GM18499 (cell line): ENCODE measurements at regions not wholly inside any gene's neighbourhood (a gene's known extent, or its start where the extent isn't known, plus 50 kb on each side); places are given as distances from the start of the nearest gene placed in this dataset.

ENCODE experiments used
- ATAC-seq: cut with Tn5 transposase; IDR thresholded peaks from one replicate; pipeline ENCODE4 v1.9.1; 2021; ENCODE audit warnings: moderate number of reproducible peaks; ENCODE audit not compliant: insufficient read depth, unreplicated experiment

DNA sequence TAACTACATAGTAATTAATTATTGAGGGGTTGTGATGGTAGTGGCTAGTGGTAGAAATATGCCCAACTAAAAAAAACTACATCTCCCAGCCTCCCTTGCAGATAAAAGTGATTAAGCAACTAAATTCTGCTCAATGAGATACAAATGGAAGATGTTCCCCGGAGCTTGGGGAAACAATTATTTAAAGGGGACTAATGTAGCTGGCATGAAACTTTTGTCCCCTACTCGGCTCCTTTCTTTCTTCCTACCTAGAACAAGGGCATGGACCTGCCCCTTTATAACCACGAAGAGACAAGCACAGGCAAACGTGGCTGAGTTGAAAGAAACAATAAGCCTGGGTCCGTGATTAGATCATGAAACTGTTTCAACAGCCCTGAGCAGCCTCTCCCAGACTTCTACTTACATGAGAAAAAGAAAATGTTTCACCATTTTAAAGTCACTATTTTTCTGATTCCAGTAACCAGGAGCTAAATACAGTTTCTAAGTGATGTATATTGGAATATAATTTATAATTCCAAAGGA lies 236.9 kb downstream of the SCG2 start:
- no peak for ATAC-seq

DNA sequence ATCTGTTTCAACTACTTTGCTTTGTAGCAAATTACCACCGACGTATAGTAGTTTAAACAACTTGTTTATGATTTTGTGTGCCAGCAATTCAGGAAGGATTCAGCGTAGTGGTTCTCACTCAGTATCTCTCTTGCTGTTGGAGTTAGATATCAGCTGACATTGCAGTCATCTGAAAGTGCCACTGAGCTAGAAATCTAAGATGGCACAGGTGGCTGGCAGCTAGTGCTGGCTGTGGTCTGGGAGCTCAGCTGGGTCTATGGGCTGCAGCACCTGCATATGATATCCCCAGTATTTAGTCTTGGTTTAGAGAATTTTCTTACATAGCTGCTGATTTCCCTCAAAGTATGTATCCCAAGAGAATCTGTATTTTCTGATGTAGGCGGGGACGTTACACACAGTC lies 235.6 kb downstream of the SCG2 start:
- no peak for ATAC-seq

DNA sequence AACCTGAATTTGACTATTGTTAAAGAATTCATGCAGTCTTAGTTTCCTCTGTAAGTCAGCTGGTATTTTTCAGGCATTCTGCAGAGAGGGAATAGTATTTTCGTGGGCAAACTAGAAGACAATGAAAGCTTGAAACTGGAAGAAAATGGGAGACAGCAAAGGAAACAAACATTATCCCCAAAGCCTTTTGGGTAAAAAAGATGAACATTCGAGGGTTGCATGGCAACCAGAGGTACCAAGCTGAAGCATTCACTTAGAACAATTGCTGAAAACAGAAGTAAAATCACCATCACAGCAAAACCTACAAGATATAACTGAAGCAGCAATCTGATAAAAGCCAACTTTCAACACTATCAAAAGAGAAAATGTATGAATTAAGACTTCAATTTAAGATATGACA lies 233.7 kb downstream of the SCG2 start:
- no peak for ATAC-seq

DNA sequence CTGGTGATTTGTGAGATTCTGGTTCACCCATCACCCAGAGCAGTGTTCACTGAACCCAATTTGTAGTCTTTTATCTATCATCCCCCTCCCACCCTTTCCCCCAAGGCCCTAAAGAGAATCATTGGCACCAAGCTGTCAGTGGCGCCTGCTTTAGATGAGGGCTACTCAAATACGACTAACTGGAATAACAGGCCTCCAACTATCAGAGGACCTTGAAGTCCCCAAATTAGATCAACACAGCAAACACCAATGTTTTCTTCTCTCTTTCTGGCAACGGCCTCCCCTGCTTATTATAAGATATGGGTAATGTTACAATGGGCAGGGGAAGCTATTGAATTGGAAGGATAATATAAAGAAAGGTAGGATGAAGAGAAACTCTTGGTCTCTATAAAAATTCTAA lies 232.3 kb downstream of the SCG2 start:
- ATAC-seq, result no peak

DNA sequence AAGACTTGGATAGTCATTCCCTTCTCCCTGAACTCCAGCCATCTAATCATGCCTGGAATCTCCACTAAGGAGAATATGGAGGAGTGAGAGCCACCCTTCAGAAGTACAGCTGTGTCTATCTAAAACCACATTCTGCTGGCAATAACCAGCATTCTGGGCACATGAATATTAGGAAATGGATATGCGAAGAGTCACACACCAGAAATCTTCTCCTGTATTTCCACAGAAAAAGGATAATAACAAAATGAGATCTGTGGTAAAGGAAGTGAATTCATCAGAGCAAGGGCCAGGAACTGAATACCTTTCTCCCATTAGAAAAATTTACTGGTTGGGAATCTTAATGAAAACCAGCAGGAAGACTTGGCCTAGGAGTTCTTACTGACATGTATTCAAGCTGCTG lies 218.8 kb downstream of the SCG2 start:
- no peak for ATAC-seq

DNA sequence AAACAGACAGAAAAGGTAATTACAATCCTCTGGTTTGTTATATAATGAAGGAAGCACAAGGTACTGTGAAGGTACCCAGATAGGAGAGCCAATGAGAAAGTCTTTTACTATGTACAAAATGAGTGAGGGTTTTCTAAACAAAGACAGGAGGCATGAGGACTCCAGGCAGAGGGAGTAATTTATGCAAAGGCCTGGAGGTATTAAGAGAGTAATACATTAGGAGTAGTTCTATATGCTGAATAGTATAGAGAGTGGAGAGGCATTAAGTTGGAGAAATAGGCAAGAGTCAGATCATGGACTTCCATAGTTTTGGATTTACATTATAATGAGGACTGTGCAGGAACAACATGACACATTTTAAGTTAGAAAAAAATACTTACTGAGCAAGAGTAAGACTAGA lies 216.0 kb downstream of the SCG2 start:
- ATAC-seq, result no peak

DNA sequence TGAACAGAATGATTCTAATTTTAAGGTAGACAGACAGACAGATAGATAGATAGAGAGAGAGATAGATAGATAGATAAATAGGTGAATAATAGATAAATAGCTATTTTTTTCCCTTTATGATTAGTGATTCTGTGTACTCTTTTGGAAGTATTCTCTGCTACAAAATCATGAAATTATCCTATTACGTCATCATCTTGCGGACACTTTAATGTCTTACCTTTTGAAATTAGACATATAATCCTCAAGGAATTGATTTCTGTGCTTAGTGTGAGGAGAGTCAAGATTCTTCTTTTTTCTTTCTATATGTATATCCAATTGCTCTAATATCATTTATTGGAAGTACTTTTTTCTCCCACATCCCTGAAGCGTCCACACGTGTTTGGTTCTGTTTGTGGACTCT lies 215.2 kb downstream of the SCG2 start:
- ATAC-seq, result no peak

DNA sequence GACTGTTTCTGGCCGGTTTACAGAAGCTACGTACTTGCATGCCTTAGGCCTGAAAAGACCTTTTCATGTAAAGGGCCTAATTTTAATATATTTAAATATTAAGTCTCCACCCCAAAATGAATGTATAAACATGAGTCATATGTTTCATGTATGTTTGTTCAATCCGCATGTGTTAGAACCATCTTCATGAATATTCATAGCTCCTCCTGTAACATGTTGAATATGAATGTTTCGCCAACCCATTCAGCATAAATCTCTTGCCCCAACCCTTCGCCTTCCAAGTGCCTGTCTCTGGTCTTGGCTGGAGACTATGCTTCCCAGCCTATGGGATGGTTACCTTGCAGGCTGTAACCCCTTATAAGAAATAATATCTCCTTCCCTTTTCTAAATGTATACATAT lies 212.5 kb downstream of the SCG2 start:
- ATAC-seq, result no peak

DNA sequence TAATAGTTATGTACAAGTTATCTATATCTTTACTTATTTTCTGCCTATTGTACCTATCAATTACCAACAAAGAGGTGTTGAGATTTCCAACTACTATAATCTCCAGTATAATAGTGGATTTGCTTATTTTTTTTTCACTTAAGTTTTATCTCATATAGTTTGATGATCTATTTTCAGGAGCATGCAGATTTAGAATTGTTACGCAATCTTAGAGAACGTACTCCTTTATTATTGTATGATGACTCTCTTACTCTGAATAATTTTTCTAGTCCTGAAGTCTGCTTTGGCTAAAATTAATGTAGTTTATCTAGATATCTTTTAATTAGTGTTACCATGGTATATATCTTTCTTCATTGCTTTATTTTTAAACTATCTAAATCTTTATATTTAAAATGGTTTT lies 205.2 kb downstream of the SCG2 start:
- no peak for ATAC-seq

DNA sequence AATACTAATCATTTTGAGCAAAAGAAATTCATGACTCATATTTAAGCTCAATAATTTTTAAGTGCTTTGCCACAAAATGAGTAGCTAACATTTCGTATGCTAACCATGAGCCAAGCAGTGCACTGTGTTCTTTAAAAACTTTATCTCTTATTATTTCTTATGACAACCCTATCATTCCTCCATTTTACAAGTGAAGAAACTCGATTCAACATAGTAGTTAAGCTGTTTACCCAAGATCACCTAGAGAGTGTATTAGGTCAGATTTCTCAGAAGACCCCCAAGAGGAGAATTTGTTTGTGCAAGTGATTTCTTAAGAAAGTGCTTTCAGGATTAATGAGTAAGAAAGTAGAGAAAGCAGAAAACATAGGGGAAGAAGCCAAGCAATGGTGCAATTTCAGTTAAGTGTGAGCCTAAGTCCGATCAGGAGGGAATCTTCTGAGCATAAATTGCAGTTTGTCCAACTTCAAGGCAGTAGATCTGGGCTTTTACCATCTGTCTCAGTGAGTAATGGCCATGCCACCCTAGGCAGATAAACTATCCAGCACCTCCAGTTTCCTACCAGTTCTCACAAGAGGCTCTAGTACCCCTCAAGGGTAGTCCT lies 202.7 kb downstream of the SCG2 start:
- ATAC-seq, result no peak

DNA sequence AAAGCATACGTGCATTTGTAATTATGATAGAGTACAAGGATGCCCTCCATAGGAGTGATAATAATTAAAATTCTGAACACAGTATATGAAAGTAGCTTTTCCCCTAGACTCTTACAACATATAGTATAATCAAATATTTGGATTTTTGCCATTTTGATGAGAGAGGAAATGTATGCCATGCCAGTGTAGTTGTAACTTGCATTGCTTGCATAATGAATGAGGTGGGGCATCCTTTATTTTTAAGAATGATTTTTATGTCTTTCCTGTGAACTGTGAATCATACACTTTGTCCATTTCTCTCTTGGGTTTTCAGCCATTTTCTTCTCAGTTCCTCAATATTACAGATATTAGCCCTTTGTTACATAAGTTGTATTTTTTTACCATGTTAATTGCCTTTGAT lies 197.5 kb downstream of the SCG2 start:
- ATAC-seq, result no peak

DNA sequence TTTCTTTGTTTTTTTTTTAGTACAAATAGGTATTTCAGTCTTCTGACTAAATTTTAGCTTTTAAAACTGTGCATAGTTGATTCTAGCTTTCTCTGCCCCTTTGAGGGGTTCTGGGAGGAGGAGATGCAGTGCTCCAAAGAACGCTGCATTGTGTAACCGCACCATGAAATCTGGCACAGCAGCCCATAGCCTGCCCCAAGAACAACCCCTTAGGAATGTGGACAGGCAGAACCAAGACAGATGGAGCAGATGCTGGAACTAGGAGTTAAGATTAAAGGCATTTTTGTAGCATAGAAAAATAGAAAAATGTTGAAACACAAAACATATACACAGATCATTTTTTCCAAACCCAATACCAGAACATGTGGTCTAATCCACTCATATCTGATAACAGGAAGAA lies 187.5 kb downstream of the SCG2 start:
- ATAC-seq, result no peak

DNA sequence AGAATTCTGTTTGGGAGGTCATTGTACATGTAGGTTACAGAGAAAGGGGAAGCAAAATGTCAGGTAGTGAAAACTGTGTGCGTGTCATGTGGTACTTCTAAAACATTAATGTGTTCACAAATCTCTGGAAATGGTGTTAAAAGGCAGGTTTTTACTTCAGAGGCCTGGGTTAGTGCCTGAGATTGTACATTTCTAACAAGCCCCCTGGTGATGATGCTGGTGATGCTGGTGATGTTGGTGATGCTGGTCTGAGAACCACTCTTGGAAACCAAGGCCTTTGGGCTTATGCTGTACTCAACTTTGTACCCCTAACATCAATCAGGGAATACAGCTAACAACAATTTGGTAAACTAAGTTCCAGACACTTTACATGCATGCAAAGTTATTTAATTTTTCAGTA lies 187.1 kb downstream of the SCG2 start:
- ATAC-seq, result no peak

DNA sequence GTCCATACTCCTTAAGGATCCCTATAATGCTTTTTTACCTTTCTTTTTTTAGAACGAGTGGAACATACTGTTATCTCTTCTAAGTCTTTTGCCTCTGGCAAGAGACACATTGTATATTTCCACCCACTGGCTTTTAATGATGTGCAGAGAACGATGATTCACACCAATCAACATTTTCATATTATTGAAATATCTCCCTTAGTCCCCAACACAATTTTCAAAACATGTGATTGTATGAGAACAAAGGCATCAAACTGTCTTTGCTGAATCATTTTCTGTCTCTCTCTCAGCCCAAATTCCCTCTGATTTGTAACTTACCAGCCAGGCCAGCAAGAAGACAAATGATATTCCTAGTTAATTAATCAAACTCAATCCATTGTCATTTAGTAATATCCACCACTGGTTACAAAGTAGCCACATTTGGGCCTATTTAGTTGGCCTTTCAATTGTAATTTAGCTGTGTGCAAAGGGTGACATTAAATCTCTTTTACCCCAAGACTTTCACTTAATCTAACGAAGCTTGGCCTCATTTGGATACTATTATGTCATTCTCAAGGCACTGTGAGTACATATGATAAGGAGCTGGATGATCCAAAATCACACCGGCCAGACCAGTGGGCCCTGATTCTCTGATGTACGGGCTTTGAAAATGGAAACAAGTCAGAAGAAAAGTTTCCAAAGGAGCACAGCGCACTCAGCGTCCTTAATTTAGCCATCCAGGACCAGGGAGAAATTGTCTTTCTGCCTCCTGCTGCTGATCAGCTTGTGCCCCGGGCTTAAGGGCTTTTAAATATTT lies 185.1 kb downstream of the SCG2 start:
- ATAC-seq, result no peak

DNA sequence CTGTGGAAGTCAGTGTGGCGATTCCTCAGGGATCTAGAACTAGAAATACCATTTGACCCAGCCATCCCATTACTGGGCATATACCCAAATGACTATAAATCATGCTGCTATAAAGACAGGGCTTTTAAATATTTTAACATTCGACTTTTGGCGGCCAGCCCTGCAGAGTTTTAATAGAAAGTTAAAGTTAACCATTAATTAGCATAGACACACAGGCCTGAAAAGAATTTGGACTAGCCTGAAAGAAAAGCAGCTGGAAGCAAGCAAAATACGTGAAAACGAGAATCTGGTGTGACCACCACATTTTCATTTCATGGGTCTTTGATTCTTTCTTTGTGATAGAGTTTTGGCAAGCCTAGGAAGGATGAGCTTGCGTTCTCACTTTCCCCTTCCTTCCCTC lies 184.0 kb downstream of the SCG2 start:
- no peak for ATAC-seq

DNA sequence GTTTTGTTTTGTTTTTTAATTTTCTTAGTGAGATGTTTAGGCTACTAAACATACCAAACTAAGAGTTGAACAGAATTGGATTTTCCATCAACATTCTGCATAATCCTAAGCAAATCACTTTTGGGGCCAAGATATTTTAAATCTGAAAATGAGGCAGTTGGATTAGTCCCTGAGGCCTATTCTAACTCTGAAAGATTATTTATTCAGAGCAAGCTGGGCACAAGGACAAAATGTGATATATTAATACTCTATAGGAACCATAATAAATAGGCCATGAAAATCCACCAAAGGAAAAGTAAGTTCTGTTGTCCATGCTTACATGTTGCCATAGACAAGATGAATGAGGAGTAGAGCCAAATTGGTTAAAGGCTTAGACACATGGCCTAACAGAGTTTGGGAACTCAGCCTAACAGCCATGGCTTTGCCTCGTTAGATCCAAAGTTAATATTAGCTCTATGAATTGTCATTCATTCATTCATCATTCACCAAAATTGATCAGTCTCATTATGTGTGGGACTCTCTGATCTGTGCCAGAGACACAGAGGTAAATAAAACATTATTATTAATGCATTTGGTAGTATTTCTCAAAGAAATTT lies 183.5 kb downstream of the SCG2 start:
- no peak for ATAC-seq

DNA sequence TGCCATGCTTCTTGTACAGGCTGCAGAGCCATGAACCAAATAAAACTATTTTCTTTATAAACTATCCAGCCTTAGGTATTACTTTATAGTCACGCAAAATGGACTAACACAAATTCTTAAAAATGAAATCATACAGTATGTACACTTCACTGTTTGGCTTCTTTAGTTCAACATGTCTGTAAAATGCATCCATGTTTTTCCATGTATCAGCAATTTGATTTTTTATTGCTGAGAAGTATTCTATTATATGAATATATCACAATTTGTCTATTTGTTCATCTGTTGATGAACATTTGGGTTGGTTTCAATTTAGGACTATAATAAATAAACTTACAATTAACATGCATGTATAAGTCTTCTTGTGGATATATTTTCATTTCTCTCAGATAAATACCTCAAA lies 182.1 kb downstream of the SCG2 start:
- ATAC-seq, result no peak

DNA sequence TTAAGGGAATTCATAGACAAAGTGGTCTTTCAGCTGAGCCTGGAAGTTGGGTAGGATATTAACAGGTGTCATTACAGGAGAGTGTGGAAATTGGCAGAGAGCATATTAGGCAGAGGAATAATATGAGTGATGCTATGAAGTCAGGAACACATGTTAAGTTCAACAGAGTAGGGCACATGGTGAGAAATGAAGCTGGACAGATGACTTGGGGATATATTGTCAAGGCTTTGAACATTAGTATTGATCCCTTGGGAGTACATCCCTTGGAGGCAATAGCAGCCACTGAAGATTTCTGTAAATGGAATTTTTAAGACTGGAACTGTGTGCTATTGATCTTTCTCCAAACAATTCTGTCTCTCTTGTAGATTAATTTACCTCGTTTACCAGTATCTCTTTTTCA lies 170.7 kb downstream of the SCG2 start:
- no peak for ATAC-seq

DNA sequence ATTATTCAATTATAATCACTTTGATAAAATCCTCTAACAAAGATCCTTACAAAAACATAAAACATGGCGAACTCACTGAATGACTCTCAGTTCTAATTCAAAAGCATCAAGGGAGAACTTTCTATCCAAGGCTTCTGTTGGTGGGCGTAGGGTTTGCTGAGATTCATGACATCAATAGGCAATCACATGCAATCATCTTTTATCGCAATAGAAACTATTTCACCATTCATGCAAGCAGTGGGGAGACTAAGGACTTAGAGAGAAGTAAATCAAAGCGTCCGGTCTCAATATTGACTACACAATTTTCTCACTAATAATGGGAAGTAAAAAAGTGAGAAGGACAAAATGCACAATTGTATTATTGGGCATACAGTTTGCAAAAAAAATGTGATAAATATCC lies 168.7 kb downstream of the SCG2 start:
- ATAC-seq, result no peak

DNA sequence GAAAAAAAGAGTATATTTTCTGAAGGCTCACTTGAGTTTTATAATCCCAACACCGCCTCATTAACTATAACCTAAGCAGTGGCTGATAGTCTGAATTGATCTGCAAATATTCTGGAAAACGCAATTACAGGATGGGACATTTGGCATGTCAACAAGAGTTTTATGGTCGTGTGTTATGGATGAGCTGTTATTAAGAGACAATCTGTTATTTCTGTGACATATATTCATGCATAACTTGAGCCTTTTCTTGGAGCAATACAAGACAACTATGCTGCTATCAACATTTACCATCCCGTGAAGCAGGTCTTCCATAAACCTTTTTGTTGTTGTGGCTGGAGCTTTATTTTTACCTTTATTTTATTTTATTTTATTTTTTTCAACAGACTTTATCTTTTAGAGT lies 164.4 kb downstream of the SCG2 start:
- ATAC-seq, result no peak

DNA sequence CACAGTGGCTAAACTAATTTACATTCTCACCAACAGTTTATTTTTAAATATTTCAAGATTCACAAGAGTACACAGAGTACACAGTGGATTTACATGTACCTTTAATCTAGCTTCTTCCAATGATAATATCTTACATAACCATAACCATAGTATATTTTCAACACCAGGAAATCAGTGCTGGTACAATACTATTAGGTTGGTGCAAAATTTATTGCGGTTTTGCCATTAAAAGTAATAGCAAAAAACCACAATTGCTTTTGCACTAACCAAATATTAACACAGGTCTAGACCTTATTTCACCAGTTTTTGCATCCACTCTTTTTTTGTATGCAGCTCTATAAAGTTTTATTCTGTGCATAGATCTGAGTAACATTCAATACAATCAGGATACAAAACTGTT lies 163.0 kb downstream of the SCG2 start:
- ATAC-seq, result no peak

DNA sequence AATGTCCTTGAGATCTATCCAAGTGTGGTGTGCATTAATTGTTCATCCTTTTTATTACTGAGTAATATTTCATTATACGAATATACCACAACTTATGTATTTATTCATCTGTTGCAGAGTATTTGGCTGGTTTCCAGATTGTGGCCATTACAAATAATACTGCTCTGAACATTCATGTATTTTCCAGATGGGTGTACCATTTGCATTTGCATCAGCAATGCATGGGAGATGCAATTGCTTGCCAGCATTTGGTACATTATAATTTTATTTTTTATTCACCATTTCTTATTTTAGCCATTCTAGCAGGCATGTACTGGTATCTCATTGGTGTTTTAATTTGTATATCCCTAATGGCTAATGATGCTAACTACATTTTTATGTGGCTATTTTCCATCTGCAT lies 162.4 kb downstream of the SCG2 start:
- no peak for ATAC-seq
